Stimulated activated CD8-positive, alpha-beta memory T cell treated with anti-CD3 and anti-CD28 coated beads, Interleukin-2, amount 100 ng/mL, for 1 hour (primary cell): ENCODE measurements at regions not wholly inside any gene's neighbourhood (a gene's known extent, or its start where the extent isn't known, plus 50 kb on each side); places are given as distances from the start of the nearest gene placed in this dataset.

Experiments used
- DNase-seq, 2 donors: peaks; one replicate each; pipeline ENCODE4 v3.0.0-alpha.2; 2020; ENCODE audit warnings: low read depth in 2 of 2

GRCh38 chr3:59339818-59340217 is 290.0 kb upstream of the CFAP20DC start:
- DNase-seq = no peak

- DNase-seq = no peak
Observed at GRCh38 chr3:59338934-59339333, 289.1 kb upstream of the CFAP20DC start.

GRCh38 chr3:59335338-59335737 is 285.5 kb upstream of the CFAP20DC start:
- no peak for DNase-seq

GRCh38 chr3:59334585-59334984 is 284.8 kb upstream of the CFAP20DC start:
- no peak for DNase-seq

- no peak for DNase-seq
Observed at GRCh38 chr3:59327376-59327808, 277.6 kb upstream of the CFAP20DC start.

GRCh38 chr3:59326246-59327024 is 276.6 kb upstream of the CFAP20DC start:
- no peak for DNase-seq

- DNase-seq = no peak
Observed at GRCh38 chr3:59321881-59322540, 272.2 kb upstream of the CFAP20DC start.

- DNase-seq = no peak
Observed at GRCh38 chr3:59320080-59320479, 270.3 kb upstream of the CFAP20DC start.

GRCh38 chr3:59319442-59319841 is 269.6 kb upstream of the CFAP20DC start:
- DNase-seq = no peak

GRCh38 chr3:59318881-59319280 is 269.1 kb upstream of the CFAP20DC start:
- no peak for DNase-seq

GRCh38 chr3:59317386-59317785 is 267.6 kb upstream of the CFAP20DC start:
- no peak for DNase-seq

GRCh38 chr3:59316688-59317275 is 267.0 kb upstream of the CFAP20DC start:
- DNase-seq = no peak

GRCh38 chr3:59313365-59313764 is 263.5 kb upstream of the CFAP20DC start:
- no peak for DNase-seq

GRCh38 chr3:59311231-59311630 is 261.4 kb upstream of the CFAP20DC start:
- DNase-seq = no peak

GRCh38 chr3:59310736-59311135 is 260.9 kb upstream of the CFAP20DC start:
- DNase-seq = no peak

GRCh38 chr3:59308684-59309083 is 258.9 kb upstream of the CFAP20DC start:
- no peak for DNase-seq

GRCh38 chr3:59308001-59308400 is 258.2 kb upstream of the CFAP20DC start:
- DNase-seq = no peak

GRCh38 chr3:59306436-59306835 is 256.6 kb upstream of the CFAP20DC start:
- no peak for DNase-seq

GRCh38 chr3:59304296-59304695 is 254.5 kb upstream of the CFAP20DC start:
- no peak for DNase-seq

GRCh38 chr3:59303452-59303851 is 253.6 kb upstream of the CFAP20DC start:
- no peak for DNase-seq

GRCh38 chr3:59302442-59302841 is 252.6 kb upstream of the CFAP20DC start:
- DNase-seq = no peak

- no peak for DNase-seq
Observed at GRCh38 chr3:59300733-59301132, 250.9 kb upstream of the CFAP20DC start.

GRCh38 chr3:59299561-59299960 is 249.7 kb upstream of the CFAP20DC start:
- DNase-seq = no peak
